Fibroblast of mammary gland (primary cell): ENCODE measurements at regions not wholly inside any gene's neighbourhood (a gene's known extent, or its start where the extent isn't known, plus 50 kb on each side); places are given as distances from the start of the nearest gene placed in this dataset.

Source experiments
- DNase-seq: peaks from one replicate; pipeline ENCODE4 v3.0.0-alpha.2; 2010; ENCODE audit warnings: low read depth
- H3K4me3 ChIP-seq: 2 replicates; pipeline ENCODE4 v1.5.1; 2011; ENCODE audit warnings: low read depth, mild to moderate bottlenecking, low read length, moderate library complexity; ENCODE audit not compliant: control insufficient read depth
- TF ChIP-seq, protein P1 (sequence below): conservative IDR thresholded peaks from 2 replicates; pipeline ENCODE4 v1.5.1; 2011; ENCODE audit warnings: low read depth, low read length, inconsistent platforms; ENCODE audit not compliant: control insufficient read depth, insufficient read depth

DNA sequence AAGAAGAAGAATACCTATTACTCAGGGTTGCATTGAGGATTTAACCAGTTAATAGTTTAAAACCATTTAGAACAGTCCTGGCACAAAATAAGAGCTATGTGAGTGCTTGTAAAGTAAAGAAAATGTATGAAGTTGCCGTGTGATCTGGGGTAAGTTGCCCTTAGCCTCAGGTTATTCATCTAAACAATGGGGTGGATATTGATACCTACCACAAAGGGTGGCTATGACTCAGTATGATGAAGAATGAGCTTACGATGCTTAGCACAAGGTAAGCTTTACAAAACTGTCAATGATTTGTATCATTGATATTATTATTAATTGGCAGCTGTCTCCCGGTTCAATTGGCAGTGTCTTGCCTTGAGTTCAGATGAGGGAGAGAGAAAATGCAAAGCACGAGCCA, 149.4 kb upstream of the PITX1 start:
- TF ChIP-seq, protein P1, sequence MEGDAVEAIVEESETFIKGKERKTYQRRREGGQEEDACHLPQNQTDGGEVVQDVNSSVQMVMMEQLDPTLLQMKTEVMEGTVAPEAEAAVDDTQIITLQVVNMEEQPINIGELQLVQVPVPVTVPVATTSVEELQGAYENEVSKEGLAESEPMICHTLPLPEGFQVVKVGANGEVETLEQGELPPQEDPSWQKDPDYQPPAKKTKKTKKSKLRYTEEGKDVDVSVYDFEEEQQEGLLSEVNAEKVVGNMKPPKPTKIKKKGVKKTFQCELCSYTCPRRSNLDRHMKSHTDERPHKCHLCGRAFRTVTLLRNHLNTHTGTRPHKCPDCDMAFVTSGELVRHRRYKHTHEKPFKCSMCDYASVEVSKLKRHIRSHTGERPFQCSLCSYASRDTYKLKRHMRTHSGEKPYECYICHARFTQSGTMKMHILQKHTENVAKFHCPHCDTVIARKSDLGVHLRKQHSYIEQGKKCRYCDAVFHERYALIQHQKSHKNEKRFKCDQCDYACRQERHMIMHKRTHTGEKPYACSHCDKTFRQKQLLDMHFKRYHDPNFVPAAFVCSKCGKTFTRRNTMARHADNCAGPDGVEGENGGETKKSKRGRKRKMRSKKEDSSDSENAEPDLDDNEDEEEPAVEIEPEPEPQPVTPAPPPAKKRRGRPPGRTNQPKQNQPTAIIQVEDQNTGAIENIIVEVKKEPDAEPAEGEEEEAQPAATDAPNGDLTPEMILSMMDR: no peak
- H3K4me3 ChIP-seq: no peak overlapping the region
- DNase-seq: no peak

DNA sequence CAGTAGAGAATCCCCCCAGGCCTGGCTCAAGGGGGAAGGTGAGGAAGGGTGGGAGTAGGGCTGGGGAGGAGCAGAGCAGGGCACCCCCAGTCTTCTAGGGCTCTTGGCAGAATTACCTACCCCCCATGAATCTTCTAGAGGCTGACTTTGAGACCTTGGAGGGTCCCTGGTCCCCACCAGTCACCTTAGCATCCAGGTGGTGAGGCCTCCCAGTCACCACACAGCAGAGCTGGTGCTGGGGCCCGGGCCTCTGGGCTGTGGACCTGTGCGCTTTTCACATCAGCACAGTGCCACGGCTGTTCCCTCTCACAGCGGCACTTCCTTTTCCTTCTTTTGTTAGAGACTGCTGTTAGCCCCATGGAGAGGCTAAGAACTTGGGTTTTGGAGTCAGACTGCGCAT, 148.6 kb upstream of the PITX1 start:
- no peak for DNase-seq
- no peak overlapping the region for H3K4me3 ChIP-seq
- TF ChIP-seq, protein P1: no peak

DNA sequence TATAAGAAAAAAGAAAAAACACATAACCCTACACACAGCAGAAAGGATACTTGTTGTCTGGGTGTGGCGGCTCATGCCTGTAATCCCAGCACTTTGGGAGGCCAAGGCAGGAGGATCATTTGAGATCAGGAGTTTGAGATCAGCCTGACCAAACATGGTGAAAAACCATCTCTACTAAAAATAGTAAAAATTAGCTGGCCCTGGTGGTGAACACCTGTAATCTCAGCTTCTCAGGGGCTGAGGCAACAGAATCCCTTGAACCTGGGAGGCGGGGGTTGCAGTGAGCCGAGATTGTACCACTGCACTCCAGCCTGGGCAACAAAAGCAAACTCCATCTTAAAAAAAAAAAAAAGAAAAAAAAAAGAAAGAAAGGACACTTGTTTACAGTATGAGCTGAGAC, 147.6 kb upstream of the PITX1 start:
- TF ChIP-seq, protein P1: no peak

DNA sequence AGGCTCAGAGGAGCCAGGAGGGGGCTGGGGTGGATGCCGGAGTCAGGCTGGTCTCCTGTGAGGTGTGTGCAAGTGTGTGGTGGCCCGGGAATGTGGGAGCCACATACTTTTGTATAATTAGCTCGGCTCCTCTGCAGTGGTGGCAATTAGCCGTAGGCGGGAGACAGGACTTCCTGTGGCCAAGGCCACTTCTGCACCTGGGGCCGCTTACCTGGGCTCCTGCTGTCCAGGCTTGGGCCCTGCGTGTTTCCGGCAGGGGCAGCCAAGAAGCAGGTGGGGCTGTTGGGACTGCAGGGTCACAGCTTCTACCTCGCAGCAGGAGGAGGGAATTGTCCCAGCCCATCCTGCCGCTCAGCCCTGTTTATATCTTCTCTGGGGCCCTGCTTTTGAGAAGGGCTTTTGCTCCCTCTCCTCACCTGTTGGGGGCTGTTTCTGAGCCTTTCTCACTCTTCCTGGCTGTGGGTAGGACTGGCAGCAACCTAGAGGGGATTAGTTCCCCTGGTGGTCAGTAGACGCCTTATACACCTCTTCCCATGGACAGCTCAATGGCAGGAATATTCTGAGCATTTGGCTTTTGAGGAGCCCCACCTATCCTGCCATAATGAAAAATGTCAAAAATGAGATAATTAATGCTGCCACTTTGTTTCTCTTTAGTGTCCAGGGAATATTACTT, 145.4 kb upstream of the PITX1 start:
- DNase-seq: no peak
- H3K4me3 ChIP-seq: no peak overlapping the region
- TF ChIP-seq, protein P1: no peak

More for the DNA sequence above, 147.6 kb upstream of the PITX1 start:
- no peak for DNase-seq
- no peak overlapping the region for H3K4me3 ChIP-seq

DNA sequence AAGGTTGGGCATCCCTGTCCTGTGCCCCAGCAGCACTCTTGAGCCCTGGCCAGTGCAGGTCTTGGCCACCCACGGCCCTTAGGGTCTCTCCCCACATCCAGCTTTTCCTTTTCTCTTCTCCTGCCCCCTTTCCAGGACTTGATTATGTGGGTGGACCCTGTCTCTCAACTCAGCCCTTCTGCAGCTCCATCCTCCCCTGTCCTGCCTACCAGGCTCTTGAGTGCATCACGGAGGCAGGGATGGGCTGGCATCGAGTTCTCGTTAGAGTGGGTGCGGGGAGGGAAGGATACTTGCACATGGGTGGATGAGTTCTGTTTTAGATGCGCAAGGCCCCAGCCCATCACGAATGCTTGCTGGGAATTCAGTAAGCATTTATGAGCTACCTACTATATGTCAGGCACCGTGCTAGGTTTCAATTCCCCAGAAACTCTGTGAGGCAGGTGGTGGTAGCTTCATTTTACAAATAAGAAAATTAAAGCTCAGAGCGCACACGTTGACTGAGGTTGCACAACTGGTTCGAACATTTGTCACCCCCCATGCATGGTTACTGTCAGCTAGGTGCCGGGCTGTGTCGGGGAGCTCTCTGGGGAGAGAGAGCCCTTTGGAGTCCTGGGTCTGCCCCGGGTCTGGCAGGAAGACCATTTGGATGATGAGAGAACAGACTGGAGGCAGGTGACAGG, 144.6 kb upstream of the PITX1 start:
- H3K4me3 ChIP-seq: no peak overlapping the region
- no peak for DNase-seq
- TF ChIP-seq, protein P1: no peak

DNA sequence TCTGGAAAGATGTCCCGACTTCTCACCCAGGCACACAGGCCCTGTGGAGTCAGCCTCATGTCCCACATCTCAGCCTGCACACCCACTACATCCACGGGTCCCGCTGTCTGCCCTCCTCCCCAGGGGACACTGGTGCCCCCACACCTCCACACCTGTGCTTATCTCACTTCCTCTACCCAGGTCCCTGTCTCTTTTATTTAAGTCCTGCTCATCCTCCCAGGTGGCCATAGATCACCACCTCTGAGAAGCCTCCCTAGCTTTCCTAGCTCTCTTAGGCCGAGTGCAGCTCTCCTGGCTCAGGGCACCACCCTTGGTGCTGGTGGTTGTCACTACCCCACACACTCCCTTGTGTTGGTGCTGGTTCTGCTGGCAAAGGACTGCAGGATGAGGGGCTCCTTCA, 143.6 kb upstream of the PITX1 start:
- DNase-seq: no peak
- H3K4me3 ChIP-seq: no peak overlapping the region
- TF ChIP-seq, protein P1: no peak
